OCI-LY3 (cell line): ENCODE measurements at regions not wholly inside any gene's neighbourhood (a gene's known extent, or its start where the extent isn't known, plus 50 kb on each side); places are given as distances from the start of the nearest gene placed in this dataset.
"Not testable (repeated sequence)": the region's sequence is repeated elsewhere in the genome, so short reads cannot be mapped to it uniquely, and the experiment has no call there.

Experiments
- H2AFZ ChIP-seq: fragments of 200-600, 300-600 bp; shearing (Covaris generic); 2 replicates; pipeline ENCODE4 v1.6.0; 2014; ENCODE audit warnings: antibody characterized with exemption, low read depth, low read length
- H3K27ac ChIP-seq: fragments of 200-600, 300-600 bp; sonication (generic); 2 replicates; pipeline ENCODE4 v1.5.1; 2014; ENCODE audit warnings: mild to moderate bottlenecking, low read length, moderate library complexity, mixed read lengths
- H3K27me3 ChIP-seq: fragments of 200-600, 300-600 bp; sonication (generic); 2 replicates; pipeline ENCODE4 v1.6.1; 2014; ENCODE audit warnings: low read depth, low read length, mixed read lengths
- H3K36me3 ChIP-seq: fragments of 200-600, 300-600 bp; sonication (generic); replicated peaks from 2 replicates; pipeline ENCODE3; 2014; ENCODE audit warnings: low read depth, low read length, mixed read lengths
- H3K4me1 ChIP-seq: fragments of 300-600, 200-600 bp; sonication (generic); 2 replicates; pipeline ENCODE4 v1.6.1; 2014; ENCODE audit warnings: low read length, mixed read lengths
- H3K4me2 ChIP-seq: fragments of 200-600, 300-600 bp; sonication (generic); 2 replicates; pipeline ENCODE4 v1.6.1; 2014; ENCODE audit warnings: low read length, mixed read lengths
- H3K4me3 ChIP-seq: fragments of 300-600, 200-600 bp; sonication (generic); 2 replicates; pipeline ENCODE4 v1.5.1; 2014; ENCODE audit warnings: antibody characterized with exemption, mild to moderate bottlenecking, low read length, moderate library complexity
- H3K79me2 ChIP-seq: fragments of 300-600, 200-600 bp; shearing (Covaris generic); 2 replicates; pipeline ENCODE4 v1.6.1; 2014; ENCODE audit warnings: mild to moderate bottlenecking, low read length, mixed read lengths
- H3K9ac ChIP-seq: fragments of 300-600, 200-600 bp; shearing (Covaris generic); 2 replicates; pipeline ENCODE4 v1.6.0; 2014; ENCODE audit warnings: mild to moderate bottlenecking, low read length, moderate library complexity
- H3K9me3 ChIP-seq: fragments of 200-600, 300-600 bp; shearing (Covaris generic); 2 replicates; pipeline ENCODE4 v1.6.1; 2014; ENCODE audit warnings: low read length, mixed read lengths; ENCODE audit not compliant: insufficient read depth
- H4K20me1 ChIP-seq: fragments of 200-600, 300-600 bp; sonication (generic); 2 replicates; pipeline ENCODE4 v1.6.1; 2016; ENCODE audit warnings: low read length, mixed read lengths; ENCODE audit not compliant: insufficient read depth
- EZH2phosphoT487 ChIP-seq: fragments of 200-600 bp; shearing (Covaris generic); IDR thresholded peaks from 2 replicates; pipeline ENCODE4 v1.6.1; 2018; ENCODE audit warnings: antibody characterized with exemption, mixed run types, low read depth
- TF ChIP-seq, protein P1 (sequence below): fragments of 200-600, 300-600 bp; sonication (generic); IDR thresholded peaks from 2 replicates; pipeline ENCODE4 v1.5.1; 2014; ENCODE audit warnings: antibody characterized with exemption, low read length, low read depth

- no peaks in the 10 kb centered on the region for H3K36me3 ChIP-seq
- H3K9ac ChIP-seq: no peak overlapping the region
- no peak overlapping the region for H3K4me2 ChIP-seq
- H4K20me1 ChIP-seq: no peaks in the 10 kb centered on the region
- H3K4me3 ChIP-seq: no peak overlapping the region
- H3K79me2 ChIP-seq: no peaks in the 10 kb centered on the region
- no peak for TF ChIP-seq EZH2phosphoT487
- TF ChIP-seq, protein P1, sequence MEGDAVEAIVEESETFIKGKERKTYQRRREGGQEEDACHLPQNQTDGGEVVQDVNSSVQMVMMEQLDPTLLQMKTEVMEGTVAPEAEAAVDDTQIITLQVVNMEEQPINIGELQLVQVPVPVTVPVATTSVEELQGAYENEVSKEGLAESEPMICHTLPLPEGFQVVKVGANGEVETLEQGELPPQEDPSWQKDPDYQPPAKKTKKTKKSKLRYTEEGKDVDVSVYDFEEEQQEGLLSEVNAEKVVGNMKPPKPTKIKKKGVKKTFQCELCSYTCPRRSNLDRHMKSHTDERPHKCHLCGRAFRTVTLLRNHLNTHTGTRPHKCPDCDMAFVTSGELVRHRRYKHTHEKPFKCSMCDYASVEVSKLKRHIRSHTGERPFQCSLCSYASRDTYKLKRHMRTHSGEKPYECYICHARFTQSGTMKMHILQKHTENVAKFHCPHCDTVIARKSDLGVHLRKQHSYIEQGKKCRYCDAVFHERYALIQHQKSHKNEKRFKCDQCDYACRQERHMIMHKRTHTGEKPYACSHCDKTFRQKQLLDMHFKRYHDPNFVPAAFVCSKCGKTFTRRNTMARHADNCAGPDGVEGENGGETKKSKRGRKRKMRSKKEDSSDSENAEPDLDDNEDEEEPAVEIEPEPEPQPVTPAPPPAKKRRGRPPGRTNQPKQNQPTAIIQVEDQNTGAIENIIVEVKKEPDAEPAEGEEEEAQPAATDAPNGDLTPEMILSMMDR: no peak
- no peaks in the 10 kb centered on the region for H3K4me1 ChIP-seq
- no peak overlapping the region for H2AFZ ChIP-seq
- H3K9me3 ChIP-seq: no peaks in the 10 kb centered on the region
- 0 out of 2 replicates have a peak, but pooled peaks cover 3% of the 10 kb centered on the region for H3K27me3 ChIP-seq
- no peak overlapping the region for H3K27ac ChIP-seq
Measured at GRCh38 chr6:90459225-90459758, 127.6 kb downstream of the MAP3K7 start.

GRCh38 chr6:90458353-90459224 is 128.3 kb downstream of the MAP3K7 start:
- no peaks in the 10 kb centered on the region for H3K36me3 ChIP-seq
- H4K20me1 ChIP-seq: no peaks in the 10 kb centered on the region
- H3K4me3 ChIP-seq: no peak overlapping the region
- H3K27me3 ChIP-seq: 0 out of 2 replicates have a peak, but pooled peaks cover 3% of the 10 kb centered on the region
- H3K4me1 ChIP-seq: no peaks in the 10 kb centered on the region
- no peak overlapping the region for H2AFZ ChIP-seq
- H3K79me2 ChIP-seq: no peaks in the 10 kb centered on the region
- no peak overlapping the region for H3K4me2 ChIP-seq
- no peaks in the 10 kb centered on the region for H3K9me3 ChIP-seq
- TF ChIP-seq, protein P1: no peak
- TF ChIP-seq EZH2phosphoT487: no peak
- no peak overlapping the region for H3K9ac ChIP-seq
- no peak overlapping the region for H3K27ac ChIP-seq

DNA sequence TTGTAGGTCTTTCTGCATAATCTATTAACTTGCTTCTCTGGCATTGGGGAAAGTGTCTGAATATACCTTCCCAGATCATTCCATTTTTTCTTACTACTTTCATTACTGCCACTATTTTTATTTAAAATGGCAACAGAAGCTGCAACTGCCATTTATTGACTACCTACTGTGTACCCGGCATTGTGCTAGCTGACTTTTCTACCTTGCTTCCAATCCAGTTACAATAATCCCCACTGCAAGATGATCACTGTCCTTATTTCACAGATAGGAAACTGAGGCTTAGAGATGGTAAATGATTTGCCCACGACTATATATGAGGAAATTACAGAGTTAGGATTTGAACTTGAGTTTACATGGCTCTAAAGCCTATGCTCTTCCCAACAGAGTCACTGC is 129.0 kb downstream of the MAP3K7 start:
- no peaks in the 10 kb centered on the region for H4K20me1 ChIP-seq
- no peaks in the 10 kb centered on the region for H3K9me3 ChIP-seq
- H3K4me3 ChIP-seq: no peak overlapping the region
- H3K27ac ChIP-seq: no peak overlapping the region
- no peaks in the 10 kb centered on the region for H3K4me1 ChIP-seq
- H3K4me2 ChIP-seq: no peak overlapping the region
- no peak for TF ChIP-seq EZH2phosphoT487
- TF ChIP-seq, protein P1: no peak
- H2AFZ ChIP-seq: no peak overlapping the region
- no peaks in the 10 kb centered on the region for H3K36me3 ChIP-seq
- H3K79me2 ChIP-seq: no peaks in the 10 kb centered on the region
- no peak overlapping the region for H3K9ac ChIP-seq
- 0 out of 2 replicates have a peak, but pooled peaks cover 3% of the 10 kb centered on the region for H3K27me3 ChIP-seq

DNA sequence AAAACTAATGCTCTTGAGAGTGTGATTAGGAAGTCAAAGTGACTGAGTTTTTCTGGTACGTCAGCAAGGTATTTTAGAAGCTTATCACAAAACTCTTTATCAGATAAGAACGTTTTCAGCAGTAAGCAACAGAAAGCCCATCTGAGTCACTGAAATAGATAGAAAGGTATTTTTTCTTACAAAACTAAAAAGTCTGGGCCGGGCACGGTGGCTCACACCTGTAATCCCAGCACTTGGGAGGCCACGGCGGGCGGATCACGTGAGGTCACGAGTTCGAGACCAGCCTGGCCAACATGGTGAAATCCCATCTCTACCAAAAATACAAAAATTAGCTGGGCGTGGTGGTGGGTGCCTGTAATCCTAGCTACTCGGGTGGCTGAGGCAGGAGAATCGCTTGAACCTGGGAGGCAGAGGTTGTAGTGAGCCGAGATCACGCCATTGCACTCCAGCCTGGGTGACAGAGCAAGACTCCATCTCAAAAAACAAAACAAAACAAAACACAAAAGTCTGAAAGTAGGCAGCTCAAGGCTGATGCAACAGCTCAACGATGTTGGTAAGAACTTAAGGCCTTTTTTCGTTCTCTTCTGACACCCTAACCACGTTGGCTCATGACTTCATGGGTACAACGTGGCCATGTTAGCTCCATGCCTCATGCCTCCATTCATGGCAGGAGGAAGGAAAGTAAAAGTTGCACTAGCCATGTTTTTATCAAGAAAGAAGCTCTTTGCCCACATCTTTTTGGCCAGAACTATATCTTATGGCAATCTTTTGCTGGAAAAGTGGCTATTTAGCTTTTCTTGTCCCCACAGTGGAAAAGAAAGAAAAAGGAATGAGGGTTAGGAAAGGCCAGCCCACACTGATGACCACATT is 129.6 kb downstream of the MAP3K7 start:
- not testable (repeated sequence) for H2AFZ ChIP-seq, H3K27me3 ChIP-seq, H3K79me2 ChIP-seq, H3K4me1 ChIP-seq, H3K4me2 ChIP-seq, H3K36me3 ChIP-seq, H3K4me3 ChIP-seq, H4K20me1 ChIP-seq, H3K9me3 ChIP-seq, H3K9ac ChIP-seq, H3K27ac ChIP-seq
